ENCODE measurements at regions not wholly inside any gene's neighbourhood (a gene's known extent, or its start where the extent isn't known, plus 50 kb on each side); places are given as distances from the start of the nearest gene placed in this dataset.

DNA sequence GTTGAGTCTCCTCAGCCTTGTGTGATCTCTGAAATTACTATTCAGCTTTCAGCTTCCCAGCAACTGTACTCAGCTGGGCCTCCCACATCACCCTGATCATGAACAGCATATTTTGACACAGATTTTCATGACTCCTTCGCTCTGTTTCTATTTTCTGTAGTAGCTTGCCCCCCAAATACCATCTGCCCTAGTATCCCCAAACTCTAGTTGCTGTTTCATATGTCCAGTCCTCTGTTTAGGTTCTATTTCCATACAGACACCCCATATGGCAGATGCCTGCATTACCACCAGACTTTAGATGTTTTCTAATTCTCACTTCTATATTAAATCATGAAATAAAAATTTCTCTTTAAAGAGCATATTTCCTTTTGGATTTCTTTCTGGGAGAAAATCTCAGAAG, 217.2 kb upstream of the ARPP21 start:
- DNase-seq (ENCODE audit: low read depth, low spot score) (no peak), ATAC-seq (no peak)
- ChIA-PET CTCF (no interaction called here), POLR2A (no interaction called here)
- Histone ChIP-seq H3K4me3 (ENCODE audit: low read depth in 2 of 2, low read length in 2 of 2) (no peak overlapping the region), H3K9me3 (ENCODE audit: control insufficient read depth, insufficient read depth, low read depth, low read length) (no peaks in the 10 kb centered on the region), H3K4me1 (ENCODE audit: control insufficient read depth, insufficient read depth, low read length) (no peaks in the 10 kb centered on the region), H3K27me3 (ENCODE audit: control insufficient read depth, insufficient read depth, low read length) (no peaks in the 10 kb centered on the region), H3K36me3 (ENCODE audit: control insufficient read depth, insufficient read depth, low read length) (no peaks in the 10 kb centered on the region), H3K27ac (ENCODE audit: low read length) (no peak overlapping the region)
- intact Hi-C loops (cut with micrococcal nuclease; ENCODE audit: unreplicated experiment), result no loop called here
- no peak for TF ChIP-seq TCF7L2 (IDR thresholded peaks at IDR 0.05; ENCODE audit: low read depth, low read length)
- no peak for TF ChIP-seq POLR2AphosphoS5 (IDR thresholded peaks at IDR 0.05; ENCODE audit: low read depth, low read length)
- TF ChIP-seq, protein P1, sequence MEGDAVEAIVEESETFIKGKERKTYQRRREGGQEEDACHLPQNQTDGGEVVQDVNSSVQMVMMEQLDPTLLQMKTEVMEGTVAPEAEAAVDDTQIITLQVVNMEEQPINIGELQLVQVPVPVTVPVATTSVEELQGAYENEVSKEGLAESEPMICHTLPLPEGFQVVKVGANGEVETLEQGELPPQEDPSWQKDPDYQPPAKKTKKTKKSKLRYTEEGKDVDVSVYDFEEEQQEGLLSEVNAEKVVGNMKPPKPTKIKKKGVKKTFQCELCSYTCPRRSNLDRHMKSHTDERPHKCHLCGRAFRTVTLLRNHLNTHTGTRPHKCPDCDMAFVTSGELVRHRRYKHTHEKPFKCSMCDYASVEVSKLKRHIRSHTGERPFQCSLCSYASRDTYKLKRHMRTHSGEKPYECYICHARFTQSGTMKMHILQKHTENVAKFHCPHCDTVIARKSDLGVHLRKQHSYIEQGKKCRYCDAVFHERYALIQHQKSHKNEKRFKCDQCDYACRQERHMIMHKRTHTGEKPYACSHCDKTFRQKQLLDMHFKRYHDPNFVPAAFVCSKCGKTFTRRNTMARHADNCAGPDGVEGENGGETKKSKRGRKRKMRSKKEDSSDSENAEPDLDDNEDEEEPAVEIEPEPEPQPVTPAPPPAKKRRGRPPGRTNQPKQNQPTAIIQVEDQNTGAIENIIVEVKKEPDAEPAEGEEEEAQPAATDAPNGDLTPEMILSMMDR (IDR thresholded peaks at IDR 0.05), result no peak
- TF ChIP-seq SIN3A (IDR thresholded peaks at IDR 0.05; ENCODE audit: borderline replicate concordance, insufficient read depth, low read depth, low read length), result no peak
- TF ChIP-seq, protein P2, sequence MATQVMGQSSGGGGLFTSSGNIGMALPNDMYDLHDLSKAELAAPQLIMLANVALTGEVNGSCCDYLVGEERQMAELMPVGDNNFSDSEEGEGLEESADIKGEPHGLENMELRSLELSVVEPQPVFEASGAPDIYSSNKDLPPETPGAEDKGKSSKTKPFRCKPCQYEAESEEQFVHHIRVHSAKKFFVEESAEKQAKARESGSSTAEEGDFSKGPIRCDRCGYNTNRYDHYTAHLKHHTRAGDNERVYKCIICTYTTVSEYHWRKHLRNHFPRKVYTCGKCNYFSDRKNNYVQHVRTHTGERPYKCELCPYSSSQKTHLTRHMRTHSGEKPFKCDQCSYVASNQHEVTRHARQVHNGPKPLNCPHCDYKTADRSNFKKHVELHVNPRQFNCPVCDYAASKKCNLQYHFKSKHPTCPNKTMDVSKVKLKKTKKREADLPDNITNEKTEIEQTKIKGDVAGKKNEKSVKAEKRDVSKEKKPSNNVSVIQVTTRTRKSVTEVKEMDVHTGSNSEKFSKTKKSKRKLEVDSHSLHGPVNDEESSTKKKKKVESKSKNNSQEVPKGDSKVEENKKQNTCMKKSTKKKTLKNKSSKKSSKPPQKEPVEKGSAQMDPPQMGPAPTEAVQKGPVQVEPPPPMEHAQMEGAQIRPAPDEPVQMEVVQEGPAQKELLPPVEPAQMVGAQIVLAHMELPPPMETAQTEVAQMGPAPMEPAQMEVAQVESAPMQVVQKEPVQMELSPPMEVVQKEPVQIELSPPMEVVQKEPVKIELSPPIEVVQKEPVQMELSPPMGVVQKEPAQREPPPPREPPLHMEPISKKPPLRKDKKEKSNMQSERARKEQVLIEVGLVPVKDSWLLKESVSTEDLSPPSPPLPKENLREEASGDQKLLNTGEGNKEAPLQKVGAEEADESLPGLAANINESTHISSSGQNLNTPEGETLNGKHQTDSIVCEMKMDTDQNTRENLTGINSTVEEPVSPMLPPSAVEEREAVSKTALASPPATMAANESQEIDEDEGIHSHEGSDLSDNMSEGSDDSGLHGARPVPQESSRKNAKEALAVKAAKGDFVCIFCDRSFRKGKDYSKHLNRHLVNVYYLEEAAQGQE (IDR thresholded peaks at IDR 0.05; ENCODE audit: insufficient read depth in 1 of 2, low read depth in 2 of 2, low read length in 1 of 2), result no peak
- in situ Hi-C loops (cut with HindIII; ENCODE audit: low pct_unique_long_range_greater_than_20kb, low sequenced_read_pairs), result no loop called here
- BruUV-seq (replicated peaks), result no TSS peak

DNA sequence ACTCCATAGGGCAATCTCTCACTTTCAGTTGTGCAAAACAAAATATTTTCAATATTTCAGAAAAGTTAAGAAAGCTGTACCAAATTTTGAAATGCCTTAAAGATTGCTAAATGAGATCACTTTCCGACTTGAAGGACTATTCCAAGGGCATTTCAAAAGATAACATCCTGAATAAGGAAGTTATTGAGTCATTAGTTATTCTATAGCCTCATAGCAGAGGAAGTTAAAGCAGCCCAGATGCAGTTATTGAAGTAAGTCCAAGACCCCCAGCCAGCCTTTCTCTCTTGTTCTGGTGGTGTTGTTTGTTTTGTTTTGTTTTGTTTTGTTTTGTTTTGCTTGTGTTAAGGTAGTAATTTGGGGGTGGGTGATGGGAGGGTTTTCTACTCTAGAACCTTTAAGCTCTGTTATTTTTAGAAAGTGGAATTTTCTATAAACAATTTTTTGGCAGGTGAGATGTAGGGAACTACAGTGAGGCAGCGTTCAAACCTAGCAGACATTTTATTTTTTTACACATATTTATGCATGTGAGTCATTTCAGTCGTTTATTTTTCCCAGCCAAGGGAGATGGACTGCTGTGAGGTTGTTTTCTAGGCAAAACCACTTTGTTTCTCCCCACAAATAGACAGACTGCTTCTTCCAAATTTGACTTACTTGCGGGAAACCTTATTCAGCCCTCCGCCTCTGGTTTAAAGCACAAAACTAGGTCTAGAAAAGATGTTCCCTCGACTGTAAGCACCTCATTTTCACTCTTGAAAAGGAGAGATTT, 216.3 kb upstream of the ARPP21 start:
- DNase-seq (ENCODE audit: low read depth, low spot score), result no peak
- no TSS peak for BruUV-seq (replicated peaks)

More for the DNA sequence above, 216.3 kb upstream of the ARPP21 start:
- Histone ChIP-seq H3K27me3 (ENCODE audit: control insufficient read depth, insufficient read depth, low read length) (no peaks in the 10 kb centered on the region), H3K4me3 (ENCODE audit: low read depth in 2 of 2, low read length in 2 of 2) (no peak overlapping the region), H3K9me3 (ENCODE audit: control insufficient read depth, insufficient read depth, low read depth, low read length) (no peaks in the 10 kb centered on the region), H3K27ac (ENCODE audit: low read length) (no peak overlapping the region), H3K4me1 (ENCODE audit: control insufficient read depth, insufficient read depth, low read length) (no peaks in the 10 kb centered on the region), H3K36me3 (ENCODE audit: control insufficient read depth, insufficient read depth, low read length) (no peaks in the 10 kb centered on the region)
- no peak for ATAC-seq
- in situ Hi-C loops (cut with HindIII; ENCODE audit: low pct_unique_long_range_greater_than_20kb, low sequenced_read_pairs), result no loop called here
- TF ChIP-seq, protein P1 (IDR thresholded peaks at IDR 0.05), result no peak
- TF ChIP-seq SIN3A (IDR thresholded peaks at IDR 0.05; ENCODE audit: borderline replicate concordance, insufficient read depth, low read depth, low read length) (no peak), POLR2AphosphoS5 (IDR thresholded peaks at IDR 0.05; ENCODE audit: low read depth, low read length) (no peak), TCF7L2 (IDR thresholded peaks at IDR 0.05; ENCODE audit: low read depth, low read length) (no peak)
- TF ChIP-seq, protein P2 (IDR thresholded peaks at IDR 0.05; ENCODE audit: insufficient read depth in 1 of 2, low read depth in 2 of 2, low read length in 1 of 2), result no peak
- CTCF ChIA-PET, result no interaction called here
- POLR2A ChIA-PET, result no interaction called here
- intact Hi-C loops (cut with micrococcal nuclease; ENCODE audit: unreplicated experiment), result no loop called here
